GM12874 (cell line): ENCODE measurements at regions not wholly inside any gene's neighbourhood (a gene's known extent, or its start where the extent isn't known, plus 50 kb on each side); places are given as distances from the start of the nearest gene placed in this dataset.

Source experiments
- TF ChIP-seq, protein P1 (sequence below): IDR thresholded peaks from 2 replicates; pipeline ENCODE4 v1.5.1; 2011; ENCODE audit warnings: low read depth, mild to moderate bottlenecking, control low read depth, low read length, moderate library complexity; ENCODE audit not compliant: insufficient read depth

DNA sequence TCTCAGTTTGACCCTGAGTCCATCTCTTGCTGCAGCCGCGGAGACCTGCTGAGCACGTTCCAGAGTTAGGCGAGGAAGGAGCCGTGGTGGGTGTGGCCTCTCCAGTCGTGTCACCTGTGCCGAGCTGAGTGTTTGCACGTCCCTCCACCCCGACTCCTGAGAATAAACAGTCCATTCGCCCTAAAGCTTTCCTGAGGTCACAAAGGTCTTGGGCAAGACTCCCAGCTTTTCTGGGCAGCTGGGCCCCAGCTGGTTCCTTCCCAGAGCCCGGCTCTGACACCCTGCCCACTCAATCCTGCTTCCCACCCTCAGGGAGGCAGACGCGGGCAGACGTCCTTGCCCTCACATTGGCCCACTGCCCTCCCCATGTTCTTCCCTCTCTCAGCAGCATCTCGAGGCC lies 142.2 kb downstream of the KCTD15 start:
- TF ChIP-seq, protein P1, sequence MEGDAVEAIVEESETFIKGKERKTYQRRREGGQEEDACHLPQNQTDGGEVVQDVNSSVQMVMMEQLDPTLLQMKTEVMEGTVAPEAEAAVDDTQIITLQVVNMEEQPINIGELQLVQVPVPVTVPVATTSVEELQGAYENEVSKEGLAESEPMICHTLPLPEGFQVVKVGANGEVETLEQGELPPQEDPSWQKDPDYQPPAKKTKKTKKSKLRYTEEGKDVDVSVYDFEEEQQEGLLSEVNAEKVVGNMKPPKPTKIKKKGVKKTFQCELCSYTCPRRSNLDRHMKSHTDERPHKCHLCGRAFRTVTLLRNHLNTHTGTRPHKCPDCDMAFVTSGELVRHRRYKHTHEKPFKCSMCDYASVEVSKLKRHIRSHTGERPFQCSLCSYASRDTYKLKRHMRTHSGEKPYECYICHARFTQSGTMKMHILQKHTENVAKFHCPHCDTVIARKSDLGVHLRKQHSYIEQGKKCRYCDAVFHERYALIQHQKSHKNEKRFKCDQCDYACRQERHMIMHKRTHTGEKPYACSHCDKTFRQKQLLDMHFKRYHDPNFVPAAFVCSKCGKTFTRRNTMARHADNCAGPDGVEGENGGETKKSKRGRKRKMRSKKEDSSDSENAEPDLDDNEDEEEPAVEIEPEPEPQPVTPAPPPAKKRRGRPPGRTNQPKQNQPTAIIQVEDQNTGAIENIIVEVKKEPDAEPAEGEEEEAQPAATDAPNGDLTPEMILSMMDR, result no peak

DNA sequence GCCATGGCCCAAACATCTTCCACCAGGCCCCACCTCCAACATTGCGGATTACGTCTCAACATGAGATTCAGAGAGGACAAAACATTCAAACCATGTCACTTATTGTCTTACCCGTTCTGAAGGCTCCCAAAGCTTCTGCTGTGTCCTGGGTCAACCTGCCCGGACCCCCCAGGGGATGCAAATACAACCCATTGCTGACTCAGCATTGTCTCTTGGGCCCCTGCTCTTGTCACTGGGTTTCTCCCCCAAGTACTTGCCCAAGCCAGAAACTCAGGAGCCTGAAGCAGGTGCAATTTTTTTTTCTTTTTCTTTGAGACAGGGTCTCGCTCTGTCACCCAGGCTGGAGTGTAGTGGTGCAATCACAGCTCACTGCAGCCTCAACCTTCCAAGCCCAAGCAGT lies 144.5 kb downstream of the KCTD15 start:
- TF ChIP-seq, protein P1, result no peak

DNA sequence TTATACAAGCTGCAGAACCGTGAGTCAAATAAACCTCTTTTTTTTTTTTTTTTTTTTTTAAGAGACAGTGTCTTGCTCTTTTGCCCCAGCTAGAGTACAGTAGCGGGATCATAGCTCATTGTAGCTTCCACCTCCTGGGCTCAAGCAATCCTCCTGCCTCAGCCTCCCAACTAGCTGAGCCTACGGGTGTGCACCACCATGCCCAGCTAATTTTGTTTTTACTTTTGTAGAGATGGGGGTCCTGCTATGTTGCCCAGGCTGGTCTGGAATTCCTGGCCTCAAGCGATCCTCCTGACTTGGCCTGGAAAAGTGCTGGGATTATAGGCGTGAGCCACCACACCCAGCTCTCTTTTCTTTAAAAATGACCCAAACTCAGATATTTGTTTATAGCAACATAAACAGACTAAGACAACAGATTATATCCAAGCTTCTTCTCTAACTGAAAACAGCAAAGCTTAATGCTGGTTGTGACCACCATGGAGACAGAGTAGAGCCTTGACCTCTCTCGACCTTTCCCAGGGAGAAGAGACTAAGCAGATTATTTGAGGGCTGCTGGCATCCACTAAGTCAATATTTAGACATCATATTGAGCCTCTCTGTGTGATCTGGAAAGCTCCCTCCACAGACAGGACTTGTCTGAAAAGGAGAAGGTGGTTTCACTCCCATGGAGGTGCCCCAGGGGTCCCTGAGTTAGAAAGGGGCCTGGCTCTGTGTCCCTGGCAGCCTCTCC lies 150.0 kb downstream of the KCTD15 start:
- TF ChIP-seq, protein P1, result no peak

DNA sequence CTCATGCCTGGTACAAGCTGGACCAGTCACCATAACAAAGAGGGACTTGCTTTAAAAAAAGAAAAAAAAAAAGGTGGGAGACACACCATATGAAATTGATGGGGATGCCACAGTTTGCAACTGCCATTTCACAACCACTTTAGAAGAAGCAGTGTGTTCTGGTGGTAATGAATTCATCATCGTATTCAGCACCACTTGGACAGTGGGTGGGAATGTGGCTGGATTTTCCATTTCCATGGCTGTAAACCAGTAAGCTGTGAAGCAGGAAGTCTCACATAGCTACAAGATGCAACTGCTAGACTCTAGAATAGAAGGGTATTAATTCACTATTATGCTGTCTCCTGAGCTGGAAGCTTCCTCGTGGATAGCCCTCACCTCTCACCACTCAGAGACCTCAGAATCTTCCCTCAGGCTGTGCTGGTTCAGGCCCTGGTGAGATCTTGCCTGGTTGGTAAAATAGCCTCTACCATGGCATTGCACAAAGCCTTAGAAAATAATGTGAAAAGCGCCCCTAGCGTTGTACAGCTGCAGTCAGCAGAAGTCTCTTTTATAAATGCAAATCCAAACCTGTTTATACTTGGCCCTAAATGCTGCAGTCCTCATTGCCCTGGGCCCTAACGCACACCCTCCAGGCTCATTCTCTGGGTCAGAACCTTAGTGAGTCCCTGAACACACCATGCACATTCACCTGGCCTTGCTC lies 150.7 kb downstream of the KCTD15 start:
- TF ChIP-seq, protein P1, result no peak

DNA sequence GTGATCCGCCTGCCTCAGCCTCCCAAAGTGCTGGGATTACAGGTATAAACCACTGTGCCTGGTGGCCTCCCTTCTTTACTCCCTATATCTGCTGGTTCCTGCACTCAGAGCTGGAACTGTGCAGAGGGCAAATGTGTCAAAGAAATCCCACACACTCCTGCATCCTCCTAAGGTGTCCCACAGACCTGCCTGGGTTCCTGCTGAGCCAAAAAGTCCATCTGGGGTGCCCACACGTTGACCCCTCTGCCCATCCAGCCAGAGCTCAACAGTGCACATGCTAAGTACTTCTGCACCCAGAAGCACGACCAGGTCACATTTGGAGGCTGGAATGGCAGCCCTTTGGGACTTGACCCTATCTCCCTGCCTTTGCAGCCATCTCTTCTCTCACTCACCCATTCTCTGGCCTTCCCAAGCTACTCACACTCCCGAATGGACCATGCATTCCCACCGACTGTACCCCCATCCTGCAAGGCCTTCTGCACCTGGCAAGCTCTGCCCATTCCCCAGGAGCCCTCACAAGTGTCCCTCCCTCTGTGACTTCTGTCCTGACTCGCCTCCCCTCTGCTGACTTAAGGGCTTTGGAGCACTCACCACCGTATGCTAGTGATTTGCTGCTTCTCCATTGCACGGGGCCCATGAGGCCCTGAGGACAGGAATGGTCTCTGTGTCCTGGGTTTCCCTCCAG lies 152.1 kb downstream of the KCTD15 start:
- TF ChIP-seq, protein P1, result no peak

DNA sequence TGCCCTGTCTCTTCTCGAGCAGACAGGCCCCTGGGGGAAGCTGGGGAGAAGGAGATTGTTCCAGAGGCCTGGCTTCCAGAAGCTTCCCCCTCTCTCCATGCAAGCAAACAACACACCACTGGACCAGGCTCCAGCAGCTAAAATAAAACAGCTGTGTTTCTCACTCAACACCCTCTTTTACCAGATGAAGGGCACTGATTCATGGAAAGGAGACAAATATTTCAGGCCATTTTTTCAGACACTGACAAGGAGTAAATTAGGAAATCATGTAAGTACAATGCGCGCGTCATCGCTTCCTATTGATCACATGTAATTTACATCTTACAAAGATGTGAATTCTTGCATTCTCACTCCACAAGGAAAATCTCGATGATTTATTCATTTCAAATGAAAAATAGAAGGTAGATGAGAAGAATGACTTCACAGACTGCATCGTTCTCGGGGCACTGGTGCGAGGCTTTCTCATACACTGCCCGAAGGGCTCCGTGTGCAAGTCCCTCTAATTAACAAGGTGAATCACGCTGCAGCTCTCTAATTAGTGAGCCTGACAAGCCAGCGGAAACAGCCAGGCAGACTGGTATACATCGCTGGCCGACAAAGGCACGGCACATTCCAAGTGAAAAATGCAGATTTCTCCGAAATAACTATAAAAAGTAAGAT lies 153.6 kb downstream of the KCTD15 start:
- TF ChIP-seq, protein P1, result no peak

DNA sequence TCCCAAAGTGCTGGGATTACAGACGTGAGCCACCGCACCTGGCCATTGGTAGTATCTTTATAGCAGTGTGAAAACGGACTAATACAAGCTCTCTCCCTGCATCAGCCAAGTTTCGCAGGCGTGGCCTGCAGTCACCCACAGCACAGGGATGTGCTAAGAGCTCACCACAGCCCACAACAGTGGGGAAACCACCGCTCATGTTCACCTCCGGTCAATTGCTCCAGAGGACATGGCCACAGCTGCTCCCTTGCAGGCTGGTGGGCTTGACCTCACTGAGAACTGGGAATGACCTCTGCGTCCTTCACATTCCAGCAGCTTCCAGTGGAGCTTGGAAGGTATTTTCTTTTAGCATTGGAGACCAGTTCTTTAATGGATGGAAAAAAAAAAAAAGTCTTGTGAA lies 156.4 kb downstream of the KCTD15 start:
- TF ChIP-seq, protein P1, result no peak
